ENCODE measurements at regions not wholly inside any gene's neighbourhood (a gene's known extent, or its start where the extent isn't known, plus 50 kb on each side); places are given as distances from the start of the nearest gene placed in this dataset.

DNA sequence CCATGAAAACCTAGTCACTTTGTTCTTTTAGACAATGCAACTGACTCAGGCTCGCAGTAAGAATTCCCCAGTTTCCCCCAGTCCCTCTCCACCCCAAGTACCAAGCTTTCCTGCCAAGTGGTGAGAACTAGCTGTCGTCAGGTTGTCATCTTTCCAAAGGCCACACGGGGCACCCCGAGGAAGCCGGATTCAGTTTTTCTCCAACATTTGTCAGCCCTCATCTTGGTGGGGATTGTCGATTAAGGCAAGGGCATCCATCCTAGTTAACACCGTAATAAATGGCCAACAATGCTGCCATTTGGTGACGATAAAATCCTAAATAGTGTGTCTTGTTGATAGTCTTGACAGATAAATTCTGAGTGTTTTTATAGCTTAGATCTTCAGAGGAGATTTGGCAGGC is 55.9 kb upstream of the PROX1 start:
- Mint-ChIP-seq H3K27me3 (ENCODE audit: insufficient read depth, unreplicated experiment) (peaks cover 100% of the 10 kb centered on the region), H3K36me3 (ENCODE audit: insufficient read depth, unreplicated experiment) (no peaks in the 10 kb centered on the region), H3K4me1 (ENCODE audit: insufficient read depth, unreplicated experiment) (peaks cover 13% of the 10 kb centered on the region), H3K9me3 (ENCODE audit: unreplicated experiment) (no peaks in the 10 kb centered on the region), H3K27ac (ENCODE audit: low read depth, unreplicated experiment) (no peak overlapping the region), H3K4me3 (ENCODE audit: unreplicated experiment) (no peak overlapping the region)
- peak; percentile 22 for DNase-seq (ENCODE audit: unreplicated experiment)
- TF ChIP-seq, protein P1, sequence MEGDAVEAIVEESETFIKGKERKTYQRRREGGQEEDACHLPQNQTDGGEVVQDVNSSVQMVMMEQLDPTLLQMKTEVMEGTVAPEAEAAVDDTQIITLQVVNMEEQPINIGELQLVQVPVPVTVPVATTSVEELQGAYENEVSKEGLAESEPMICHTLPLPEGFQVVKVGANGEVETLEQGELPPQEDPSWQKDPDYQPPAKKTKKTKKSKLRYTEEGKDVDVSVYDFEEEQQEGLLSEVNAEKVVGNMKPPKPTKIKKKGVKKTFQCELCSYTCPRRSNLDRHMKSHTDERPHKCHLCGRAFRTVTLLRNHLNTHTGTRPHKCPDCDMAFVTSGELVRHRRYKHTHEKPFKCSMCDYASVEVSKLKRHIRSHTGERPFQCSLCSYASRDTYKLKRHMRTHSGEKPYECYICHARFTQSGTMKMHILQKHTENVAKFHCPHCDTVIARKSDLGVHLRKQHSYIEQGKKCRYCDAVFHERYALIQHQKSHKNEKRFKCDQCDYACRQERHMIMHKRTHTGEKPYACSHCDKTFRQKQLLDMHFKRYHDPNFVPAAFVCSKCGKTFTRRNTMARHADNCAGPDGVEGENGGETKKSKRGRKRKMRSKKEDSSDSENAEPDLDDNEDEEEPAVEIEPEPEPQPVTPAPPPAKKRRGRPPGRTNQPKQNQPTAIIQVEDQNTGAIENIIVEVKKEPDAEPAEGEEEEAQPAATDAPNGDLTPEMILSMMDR (IDR thresholded peaks at IDR 0.05; ENCODE audit: unreplicated experiment), result no peak
- intact Hi-C loops (cut with micrococcal nuclease), result no loop called here
- BruUV-seq (replicated peaks), result no TSS peak
- CTCF ChIA-PET, result interaction anchor here (0.6 kb wide), 1 partner anchor 71 kb away, joined by 3 read pairs; no protein-coding TSS in a partner anchor
- POLR2A ChIA-PET, result no interaction called here

DNA sequence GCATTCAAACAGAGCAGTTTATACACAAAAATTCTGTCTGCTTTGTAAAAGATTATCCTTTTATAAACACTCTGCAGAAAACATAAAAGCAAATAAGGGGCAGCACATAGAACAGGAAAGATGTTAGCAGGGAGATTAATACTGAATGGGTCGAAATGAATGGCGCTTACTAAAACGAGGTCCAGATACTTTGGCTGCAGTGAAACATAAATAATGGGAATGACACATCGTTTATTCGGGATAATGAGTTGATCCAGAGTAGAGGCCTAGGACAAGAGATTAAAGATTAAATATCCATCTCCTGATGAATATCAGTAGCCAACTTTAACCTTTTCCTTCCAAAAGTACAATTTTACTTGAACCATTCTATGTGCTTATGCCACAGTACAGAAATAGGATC is 54.4 kb upstream of the PROX1 start:
- CTCF ChIA-PET, result no interaction called here
- no TSS peak for BruUV-seq (replicated peaks)
- TF ChIP-seq, protein P1 (IDR thresholded peaks at IDR 0.05; ENCODE audit: unreplicated experiment), result no peak
- H3K4me1 Mint-ChIP-seq (ENCODE audit: insufficient read depth, unreplicated experiment), result peaks cover 13% of the 10 kb centered on the region
- intact Hi-C loops (cut with micrococcal nuclease), result no loop called here
- H3K27me3 Mint-ChIP-seq (ENCODE audit: insufficient read depth, unreplicated experiment), result peaks cover 100% of the 10 kb centered on the region
- no peaks in the 10 kb centered on the region for H3K9me3 Mint-ChIP-seq (ENCODE audit: unreplicated experiment)
- no peak for DNase-seq (ENCODE audit: unreplicated experiment)
- H3K4me3 Mint-ChIP-seq (ENCODE audit: unreplicated experiment), result no peak overlapping the region
- no peak overlapping the region for H3K27ac Mint-ChIP-seq (ENCODE audit: low read depth, unreplicated experiment)
- POLR2A ChIA-PET, result no interaction called here
- H3K36me3 Mint-ChIP-seq (ENCODE audit: insufficient read depth, unreplicated experiment), result no peaks in the 10 kb centered on the region

DNA sequence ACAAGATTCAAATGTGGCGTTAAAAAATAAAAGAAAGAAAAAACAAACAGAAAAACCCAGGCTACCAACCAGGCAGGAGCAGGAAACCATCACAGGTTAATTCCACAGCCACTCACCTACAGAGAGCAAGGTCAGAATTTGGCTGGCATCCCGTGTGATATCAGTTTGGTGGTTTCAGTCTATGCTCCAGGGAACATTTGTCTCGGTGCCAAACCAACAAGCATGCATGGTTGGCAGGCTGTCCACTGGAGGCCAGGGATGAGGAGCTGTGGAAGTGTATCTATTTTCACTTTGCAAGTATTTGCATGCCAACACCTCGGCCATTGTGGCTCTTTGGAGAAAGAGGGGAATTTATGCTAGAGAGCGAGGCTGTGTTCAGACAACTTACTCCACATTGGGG is 53.1 kb upstream of the PROX1 start:
- BruUV-seq (replicated peaks), result no TSS peak
- TF ChIP-seq, protein P1 (IDR thresholded peaks at IDR 0.05; ENCODE audit: unreplicated experiment), result no peak
- Mint-ChIP-seq H3K4me3 (ENCODE audit: unreplicated experiment) (no peak overlapping the region), H3K36me3 (ENCODE audit: insufficient read depth, unreplicated experiment) (no peaks in the 10 kb centered on the region), H3K4me1 (ENCODE audit: insufficient read depth, unreplicated experiment) (peaks cover 13% of the 10 kb centered on the region), H3K9me3 (ENCODE audit: unreplicated experiment) (no peaks in the 10 kb centered on the region), H3K27ac (ENCODE audit: low read depth, unreplicated experiment) (no peak overlapping the region), H3K27me3 (ENCODE audit: insufficient read depth, unreplicated experiment) (peaks cover 100% of the 10 kb centered on the region)
- intact Hi-C loops (cut with micrococcal nuclease), result no loop called here
- DNase-seq (ENCODE audit: unreplicated experiment), result peak; percentile 95
- POLR2A ChIA-PET, result interaction anchor here (0.7 to 1.0 kb wide), 3 partner anchors 9 to 1412 kb away, joined by 3 read pairs; partner anchors contain the start of gene PROX1
- CTCF ChIA-PET, result interaction anchor here (0.5 to 2.2 kb wide), 4 partner anchors 42 to 416 kb away, joined by 3 to 8 read pairs (median 3); no protein-coding TSS in a partner anchor

DNA sequence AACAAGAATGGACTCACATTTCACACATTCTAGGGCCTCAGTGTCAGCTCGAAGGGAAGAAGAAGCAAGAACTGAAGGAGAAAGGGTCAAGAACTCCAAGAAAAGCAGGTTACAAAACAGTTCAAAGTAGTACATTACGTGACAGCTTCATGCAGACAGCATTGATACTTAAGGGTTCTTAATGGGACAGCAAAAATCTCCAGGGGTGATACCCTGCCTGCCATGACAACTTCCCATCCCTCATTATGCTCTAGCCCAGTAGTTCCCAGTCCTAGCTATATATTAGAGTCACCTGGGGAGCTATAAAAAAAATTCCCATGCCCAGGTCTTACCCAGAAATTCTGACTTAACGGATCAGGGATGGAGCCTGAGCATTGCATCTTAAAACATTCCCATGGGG is 51.2 kb upstream of the PROX1 start:
- POLR2A ChIA-PET, result interaction anchor here (1.0 kb wide), 1 partner anchor 11 kb away, joined by 3 read pairs; no protein-coding TSS in a partner anchor
- intact Hi-C loops (cut with micrococcal nuclease), result no loop called here
- Mint-ChIP-seq H3K9me3 (ENCODE audit: unreplicated experiment) (no peaks in the 10 kb centered on the region), H3K4me3 (ENCODE audit: unreplicated experiment) (no peak overlapping the region), H3K4me1 (ENCODE audit: insufficient read depth, unreplicated experiment) (peaks cover 13% of the 10 kb centered on the region), H3K36me3 (ENCODE audit: insufficient read depth, unreplicated experiment) (no peaks in the 10 kb centered on the region), H3K27me3 (ENCODE audit: insufficient read depth, unreplicated experiment) (peaks cover 94% of the 10 kb centered on the region), H3K27ac (ENCODE audit: low read depth, unreplicated experiment) (no peak overlapping the region)
- DNase-seq (ENCODE audit: unreplicated experiment), result no peak
- TF ChIP-seq, protein P1 (IDR thresholded peaks at IDR 0.05; ENCODE audit: unreplicated experiment), result no peak
- CTCF ChIA-PET, result interaction anchor here (1.3 kb wide), 1 partner anchor 37 kb away, joined by 4 read pairs; no protein-coding TSS in a partner anchor
- no TSS peak for BruUV-seq (replicated peaks)

Data from MCF 10A (cell line).